Lower leg skin (tissue), 3 donors: ENCODE measurements at regions not wholly inside any gene's neighbourhood (a gene's known extent, or its start where the extent isn't known, plus 50 kb on each side); places are given as distances from the start of the nearest gene placed in this dataset.

Source experiments
- CTCF ChIP-seq, 3 donors: fragments of 450-650 bp; IDR thresholded peaks; one replicate each; pipeline ENCODE4 v1.5.1; 2016; ENCODE audit warnings: antibody characterized with exemption in 3 of 3, mild to moderate bottlenecking in 3 of 3, moderate library complexity in 2 of 3
- POLR2A ChIP-seq, 2 donors: fragments of 450-650 bp; IDR thresholded peaks; one replicate each; pipeline ENCODE4 v1.6.1; 2016 to 2017; ENCODE audit warnings: antibody characterized with exemption in 2 of 2, mild to moderate bottlenecking in 1 of 2, moderate library complexity in 1 of 2

- TF ChIP-seq POLR2A (IDR thresholded peaks at IDR 0.05) (no peak), CTCF (IDR thresholded peaks at IDR 0.05) (no peak)
Observed at GRCh38 chr5:61272688-61273087, 59.4 kb upstream of the ZSWIM6 start.
